Activated effector memory CD4-positive, alpha-beta T cell treated with anti-CD3 and anti-CD28 coated beads, Interleukin-2, amount 50 U/mL, for 16 hours (primary cell): ENCODE measurements at regions not wholly inside any gene's neighbourhood (a gene's known extent, or its start where the extent isn't known, plus 50 kb on each side); places are given as distances from the start of the nearest gene placed in this dataset.
"Not testable (repeated sequence)": the region's sequence is repeated elsewhere in the genome, so short reads cannot be mapped to it uniquely, and the experiment has no call there.

Source experiments
- DNase-seq: peaks from one replicate; pipeline ENCODE4 v3.0.0-alpha.2; 2020

DNA sequence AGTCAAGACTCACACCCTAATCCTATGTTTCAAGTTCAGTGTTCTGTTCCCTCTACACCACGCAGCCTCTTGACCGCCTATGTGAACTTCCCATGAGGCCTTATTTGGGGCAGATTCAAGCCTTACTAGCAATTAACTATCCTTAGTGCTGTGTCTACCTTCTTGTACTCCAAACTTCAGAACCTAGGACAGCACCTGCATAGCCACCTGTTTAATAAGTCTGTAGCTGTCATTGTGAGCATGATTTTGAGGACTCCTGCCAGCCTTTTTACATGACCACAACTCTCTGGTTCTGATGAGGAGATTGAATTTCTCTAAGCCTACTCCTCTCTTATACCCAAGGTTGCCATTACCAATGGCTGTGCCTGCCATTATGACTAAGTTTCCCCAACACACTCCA lies 50.8 kb upstream of the PCSK1 start:
- DNase-seq: no peak

- no peak for DNase-seq
Observed at GRCh38 chr5:96487859-96488258, 54.8 kb upstream of the PCSK1 start.

DNA sequence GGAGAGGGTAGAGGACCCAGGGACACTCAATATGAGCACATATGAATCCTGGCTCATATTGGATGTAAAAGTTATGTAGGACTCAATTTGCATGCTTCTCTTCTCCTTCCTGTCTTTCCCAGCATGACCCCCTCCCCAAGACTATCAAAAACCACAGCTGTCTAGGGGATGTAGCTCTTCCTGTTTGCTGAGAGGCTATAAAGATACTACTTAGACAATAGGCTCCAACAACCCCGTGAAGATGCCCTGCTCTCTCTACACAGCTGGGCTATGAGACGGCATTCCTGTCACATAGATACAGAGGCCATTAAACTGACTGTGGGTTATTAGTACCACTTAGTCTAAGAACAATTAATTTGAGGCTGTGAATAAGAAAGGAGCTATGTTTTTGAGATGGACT lies 56.5 kb upstream of the PCSK1 start:
- DNase-seq: no peak

DNA sequence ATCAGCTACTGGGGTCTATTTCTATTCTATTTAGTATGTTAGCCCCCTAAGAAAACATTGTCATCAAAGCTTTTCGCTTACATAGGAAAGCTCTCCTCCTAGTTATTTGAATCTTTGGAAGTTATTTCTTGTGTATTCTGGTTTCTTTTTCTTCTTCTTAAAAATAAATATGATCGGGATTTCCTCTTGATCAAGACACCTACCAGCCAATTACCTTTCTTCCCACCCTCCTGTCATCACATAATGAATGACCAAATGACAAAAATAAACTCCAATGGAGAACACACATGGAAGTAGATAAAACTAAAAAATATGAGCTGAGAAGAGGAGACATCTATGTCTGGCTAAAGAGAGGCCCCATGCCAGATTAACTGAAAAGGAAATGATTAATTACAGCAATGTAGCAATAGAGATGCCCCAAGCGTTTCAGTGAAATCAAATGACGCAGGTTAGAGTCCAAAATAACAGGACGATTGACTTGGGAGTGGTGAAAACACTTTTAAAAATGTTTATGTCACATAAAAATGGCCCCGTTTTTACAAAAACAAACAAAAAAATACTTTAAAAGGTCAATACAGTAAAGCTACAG lies 59.5 kb upstream of the PCSK1 start:
- DNase-seq: no peak

GRCh38 chr5:96493219-96493790 lies 60.3 kb upstream of the PCSK1 start:
- no peak for DNase-seq

GRCh38 chr5:96495412-96495811 lies 62.4 kb upstream of the PCSK1 start:
- DNase-seq: not testable (repeated sequence)

- DNase-seq: not testable (repeated sequence)
Observed at GRCh38 chr5:96497027-96497426, 64.0 kb upstream of the PCSK1 start.

- no peak for DNase-seq
Observed at GRCh38 chr5:96499753-96500345, 66.8 kb upstream of the PCSK1 start.

DNA sequence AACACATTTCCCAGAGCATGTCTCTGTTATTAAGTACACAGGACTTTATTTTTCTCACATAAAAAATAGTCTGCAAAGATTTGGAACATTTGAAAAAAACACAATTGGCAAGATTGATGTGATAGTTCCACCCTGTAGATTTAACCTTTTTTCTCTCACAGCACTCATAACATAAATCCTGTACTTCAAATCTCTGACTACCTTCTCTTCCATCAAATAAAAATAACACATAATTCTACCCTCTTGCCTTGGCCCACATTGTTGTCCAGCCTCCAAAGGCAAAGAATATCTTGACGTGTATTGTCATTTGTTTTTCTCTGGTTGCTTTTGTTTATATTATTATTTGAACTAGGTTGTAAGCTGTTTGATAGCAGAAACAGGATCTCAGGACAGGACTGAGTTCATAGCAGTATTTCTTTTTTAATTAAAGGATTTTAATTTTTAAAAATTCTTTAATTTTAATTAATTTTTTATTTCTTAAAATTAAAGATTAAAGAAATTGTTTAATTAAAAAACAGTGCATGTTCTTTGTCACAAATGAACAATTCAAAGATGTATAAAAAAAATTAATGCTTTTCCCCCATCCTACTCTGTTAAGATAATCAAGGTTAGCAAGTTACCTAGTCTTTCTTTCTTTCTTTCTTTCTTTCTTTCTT lies 69.1 kb upstream of the PCSK1 start:
- no peak for DNase-seq

- no peak for DNase-seq
Observed at GRCh38 chr5:96503501-96504236, 70.6 kb upstream of the PCSK1 start.

DNA sequence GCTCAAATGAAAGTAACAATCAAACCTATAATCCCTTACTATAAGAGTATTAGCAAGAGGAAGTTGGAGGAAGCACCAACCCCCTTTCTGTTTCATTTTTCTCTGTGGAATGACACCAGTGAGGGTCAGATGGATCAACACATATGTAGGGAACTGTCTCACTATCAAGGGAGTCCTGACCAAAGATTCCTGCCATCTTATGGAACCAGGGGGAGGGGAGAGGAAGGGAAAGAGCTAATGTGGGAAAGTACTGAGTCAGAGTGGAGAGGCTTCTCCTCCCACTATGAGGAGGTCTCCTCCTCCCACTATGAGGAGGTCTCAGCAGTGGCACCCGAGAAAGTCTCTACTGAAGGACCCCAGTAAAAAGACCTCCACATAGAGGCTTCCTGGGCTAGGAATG lies 73.3 kb upstream of the PCSK1 start:
- DNase-seq: no peak

GRCh38 chr5:96506866-96507527 lies 73.9 kb upstream of the PCSK1 start:
- no peak for DNase-seq

DNA sequence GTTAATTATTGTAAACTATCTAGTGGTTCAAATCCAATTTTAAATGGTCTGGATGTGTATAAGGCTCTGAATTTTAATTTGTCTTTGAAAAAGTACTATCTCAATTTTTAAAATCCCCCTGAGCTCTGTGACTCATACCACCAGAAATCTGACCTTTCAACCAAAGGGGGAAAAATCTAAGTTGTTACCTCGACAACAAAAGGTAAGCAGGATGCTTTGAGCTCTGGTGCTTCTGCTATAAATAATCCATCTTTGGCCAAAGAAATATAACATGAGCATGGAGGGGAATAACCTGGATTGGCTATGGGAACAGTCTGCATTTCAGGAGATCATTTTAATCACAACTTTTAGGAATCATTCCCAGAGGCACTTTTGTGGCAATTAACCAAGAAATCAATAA lies 76.3 kb upstream of the PCSK1 start:
- DNase-seq: no peak

DNA sequence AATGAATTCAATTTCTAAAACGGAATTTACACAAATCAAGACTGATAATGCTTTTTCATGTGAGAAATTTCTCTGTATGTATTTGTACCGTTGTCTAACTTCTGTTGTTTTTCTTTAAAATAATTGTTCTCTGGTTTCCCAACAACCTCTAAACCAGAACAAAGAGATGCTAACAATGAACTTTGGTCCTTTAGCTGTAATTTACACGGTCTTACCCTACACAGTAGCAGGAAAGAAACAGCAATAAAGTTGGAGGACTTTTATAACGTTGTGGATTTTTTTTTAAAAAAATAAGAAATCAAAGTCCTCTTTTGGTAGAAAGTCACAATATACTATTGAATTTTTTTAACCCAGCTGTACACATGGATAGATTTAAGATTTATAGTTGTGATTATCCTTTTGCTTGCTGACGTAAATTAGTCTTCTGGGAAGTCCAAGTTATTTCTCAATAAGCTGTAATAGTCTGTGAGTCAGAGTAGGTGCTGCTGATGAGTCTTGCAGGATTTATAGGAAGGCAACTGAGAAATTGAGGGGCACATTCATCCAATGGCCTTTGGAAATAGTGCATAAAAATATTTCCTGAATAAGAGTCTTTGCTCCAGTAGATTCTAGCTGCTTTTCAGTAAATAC lies 76.8 kb upstream of the PCSK1 start:
- DNase-seq: no peak

DNA sequence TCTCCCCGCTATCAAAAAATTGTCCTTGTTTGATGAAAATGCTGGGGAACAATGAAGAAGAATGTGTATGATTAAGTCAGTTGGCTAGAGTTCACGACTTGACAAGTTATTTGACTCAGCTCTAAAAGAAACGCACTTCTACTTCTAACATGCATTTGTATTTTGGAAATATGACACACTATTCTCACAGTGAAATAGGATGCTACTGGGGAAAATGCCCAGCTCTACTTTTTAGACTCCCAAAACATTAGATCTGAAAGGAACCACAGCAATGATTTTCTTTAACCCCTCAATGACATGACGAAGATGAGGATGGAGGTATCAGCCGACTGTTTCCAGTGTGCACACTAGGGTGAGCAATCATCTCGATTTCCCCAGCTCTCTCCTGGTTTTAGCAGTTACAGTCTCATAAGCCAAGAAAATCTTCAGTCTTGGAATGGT lies 83.6 kb upstream of the PCSK1 start:
- no peak for DNase-seq

GRCh38 chr5:96517295-96517694 lies 84.2 kb upstream of the PCSK1 start:
- DNase-seq: no peak

DNA sequence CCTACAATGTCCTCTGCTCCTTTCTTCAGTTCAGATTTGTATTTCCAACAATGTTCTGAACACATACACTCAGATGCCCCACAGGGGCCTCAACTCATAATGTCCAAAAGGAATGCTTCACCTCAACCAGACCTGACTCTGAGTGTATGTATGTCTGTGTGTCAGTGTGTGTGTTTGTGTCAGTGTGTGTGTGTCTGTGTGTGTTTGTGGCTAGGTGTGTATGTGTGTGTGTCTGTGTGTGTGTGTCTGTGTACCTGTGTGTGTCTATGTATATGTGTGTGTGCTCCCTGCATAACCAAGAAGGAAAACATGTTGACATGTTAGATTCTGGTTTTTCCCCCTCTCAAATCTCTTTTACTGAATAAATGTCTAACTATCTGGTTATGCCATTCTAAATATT lies 87.3 kb upstream of the PCSK1 start:
- DNase-seq: no peak

- no peak for DNase-seq
Observed at GRCh38 chr5:96522635-96523355, 89.7 kb upstream of the PCSK1 start.

DNA sequence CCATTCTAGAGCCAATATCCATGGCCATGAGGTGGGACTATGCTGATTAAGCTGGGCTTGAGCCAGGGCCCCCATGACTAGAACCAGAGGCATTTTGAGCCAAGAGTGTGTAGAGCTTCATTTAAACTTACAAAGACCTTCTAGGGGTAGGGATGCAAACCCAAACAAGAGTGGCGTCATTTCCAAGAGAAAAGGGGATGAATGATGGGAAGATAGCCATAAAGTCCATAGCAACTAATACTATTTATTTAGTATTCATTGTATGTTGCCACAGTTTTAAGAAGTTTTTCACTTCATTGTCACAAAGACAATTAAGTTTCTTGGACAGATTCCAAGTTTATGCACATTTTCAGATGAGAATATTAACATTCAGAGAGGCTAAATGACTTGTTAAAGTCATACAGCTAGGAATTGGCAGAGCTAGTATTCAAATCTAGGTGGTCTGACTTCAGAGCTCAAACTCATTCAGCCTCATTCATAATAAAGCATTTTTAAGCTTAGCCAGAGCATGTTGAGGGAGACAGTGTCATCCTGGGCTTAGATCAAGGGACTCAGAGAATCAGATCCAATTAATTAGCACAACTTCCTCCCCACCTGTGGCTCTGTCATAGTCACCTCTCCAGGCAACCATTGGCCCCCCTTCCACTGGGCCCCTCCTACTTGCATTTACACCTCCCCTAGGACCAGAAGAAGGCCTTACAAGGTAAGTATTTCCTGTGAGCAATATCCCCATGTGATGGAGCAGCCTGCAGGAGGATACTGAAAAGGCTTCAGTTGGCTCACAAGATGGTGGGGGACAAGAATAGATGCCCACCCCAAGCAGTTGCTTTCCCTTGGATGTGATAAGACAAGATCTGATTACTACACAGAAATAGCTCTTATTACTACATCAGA lies 95.0 kb upstream of the PCSK1 start:
- no peak for DNase-seq

DNA sequence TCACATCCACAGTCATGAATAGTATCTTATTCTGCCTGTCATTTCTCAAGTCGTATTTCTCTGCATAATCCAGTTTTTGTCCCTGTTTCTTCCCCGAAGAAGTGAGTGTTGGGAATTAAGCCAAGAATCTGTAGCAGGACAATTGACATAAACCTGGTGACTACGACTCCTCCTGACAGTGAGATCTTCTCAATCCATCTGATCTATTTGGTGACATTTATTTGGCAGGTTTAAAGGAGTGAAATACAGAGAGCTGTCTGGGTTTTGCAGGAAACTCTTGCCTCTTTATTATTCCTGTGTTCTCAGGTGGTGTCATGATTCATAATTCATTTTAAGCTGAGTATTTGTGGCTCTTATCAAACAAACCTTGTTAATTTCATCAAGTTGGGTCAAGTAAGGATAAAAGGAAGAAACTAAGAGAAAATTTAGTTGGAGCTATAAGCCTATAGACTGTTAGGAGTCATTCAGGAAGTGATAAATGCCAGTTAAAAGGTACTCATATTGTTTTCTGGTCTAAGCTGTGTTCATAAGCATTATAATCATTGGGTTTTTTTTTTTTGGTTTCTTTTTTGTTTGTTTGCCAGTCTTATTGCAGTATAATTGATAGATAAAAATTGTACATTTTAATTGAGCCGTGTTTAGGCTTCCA lies 95.9 kb upstream of the PCSK1 start:
- DNase-seq: no peak
